Tibial nerve (tissue), 4 donors: ENCODE measurements at regions not wholly inside any gene's neighbourhood (a gene's known extent, or its start where the extent isn't known, plus 50 kb on each side); places are given as distances from the start of the nearest gene placed in this dataset.

ENCODE experiments used
- DNase-seq, 2 donors: peaks; one replicate each; pipeline ENCODE4 v3.0.0-alpha.2; 2019; ENCODE audit warnings: low spot score in 2 of 2
- H3K27ac ChIP-seq, 4 donors: fragments of 200-600 bp; sonication (generic) in 3 of 4; one replicate each; pipeline ENCODE4 v1.5.1; 2017 to 2019; ENCODE audit warnings: mild to moderate bottlenecking in 1 of 4
- H3K27me3 ChIP-seq, 2 donors: fragments of 200-600 bp; sonication (generic) in 1 of 2; one replicate each; pipeline versions ENCODE4 v1.5.1 to v1.6.0; 2017 to 2019
- H3K36me3 ChIP-seq, 3 donors: fragments of 200-600 bp; sonication (generic); one replicate each; pipeline ENCODE4 v1.5.1; 2018 to 2019
- H3K4me1 ChIP-seq, 4 donors: fragments of 200-600 bp; sonication (generic) in 3 of 4; one replicate each; pipeline ENCODE4 v1.5.1; 2017 to 2019
- H3K4me3 ChIP-seq, 4 donors: fragments of 200-600 bp; sonication (generic) in 3 of 4; one replicate each; pipeline ENCODE4 v1.5.1; 2017 to 2019; ENCODE audit warnings: mild to moderate bottlenecking in 1 of 4, moderate library complexity in 1 of 4
- H3K9me3 ChIP-seq, 4 donors: fragments of 200-600 bp; sonication (generic) in 3 of 4; one replicate each; pipeline ENCODE4 v1.5.1; 2017 to 2019
- EP300 ChIP-seq, 2 donors: sonication (generic); formaldehyde crosslinking; IDR thresholded peaks; one replicate each; pipeline ENCODE4 v1.6.1; 2017; ENCODE audit warnings: antibody characterized with exemption in 2 of 2, mild to moderate bottlenecking in 1 of 2
- POLR2A ChIP-seq, 2 donors: fragments of 450-650 bp; IDR thresholded peaks; one replicate each; pipeline ENCODE4 v1.6.1; 2017; ENCODE audit warnings: antibody characterized with exemption in 2 of 2, mild to moderate bottlenecking in 2 of 2, moderate library complexity in 2 of 2
- WGBS, 2 donors: methylation state at CpG; one replicate each; pipeline ENCODE4 v1.1.5; 2018; 5-methylcytosine and 5-hydroxymethylcytosine counted together
- TF ChIP-seq, protein P1 (sequence below), 5 experiments: fragments of 200-600 bp in 3 of 5; fragments of 450-650 bp in 2 of 5; sonication (generic) in 3 of 5; IDR thresholded peaks; one replicate each; pipeline ENCODE4 v1.5.1; 2016 to 2019; ENCODE audit warnings: antibody characterized with exemption in 5 of 5, mild to moderate bottlenecking in 3 of 5, moderate library complexity in 2 of 5

GRCh38 chr16:81158964-81159363, 62.8 kb upstream of the GCSH start:
- TF ChIP-seq, protein P1, sequence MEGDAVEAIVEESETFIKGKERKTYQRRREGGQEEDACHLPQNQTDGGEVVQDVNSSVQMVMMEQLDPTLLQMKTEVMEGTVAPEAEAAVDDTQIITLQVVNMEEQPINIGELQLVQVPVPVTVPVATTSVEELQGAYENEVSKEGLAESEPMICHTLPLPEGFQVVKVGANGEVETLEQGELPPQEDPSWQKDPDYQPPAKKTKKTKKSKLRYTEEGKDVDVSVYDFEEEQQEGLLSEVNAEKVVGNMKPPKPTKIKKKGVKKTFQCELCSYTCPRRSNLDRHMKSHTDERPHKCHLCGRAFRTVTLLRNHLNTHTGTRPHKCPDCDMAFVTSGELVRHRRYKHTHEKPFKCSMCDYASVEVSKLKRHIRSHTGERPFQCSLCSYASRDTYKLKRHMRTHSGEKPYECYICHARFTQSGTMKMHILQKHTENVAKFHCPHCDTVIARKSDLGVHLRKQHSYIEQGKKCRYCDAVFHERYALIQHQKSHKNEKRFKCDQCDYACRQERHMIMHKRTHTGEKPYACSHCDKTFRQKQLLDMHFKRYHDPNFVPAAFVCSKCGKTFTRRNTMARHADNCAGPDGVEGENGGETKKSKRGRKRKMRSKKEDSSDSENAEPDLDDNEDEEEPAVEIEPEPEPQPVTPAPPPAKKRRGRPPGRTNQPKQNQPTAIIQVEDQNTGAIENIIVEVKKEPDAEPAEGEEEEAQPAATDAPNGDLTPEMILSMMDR (IDR thresholded peaks at IDR 0.05), result no peak
- no peak for TF ChIP-seq EP300 (IDR thresholded peaks at IDR 0.05)
- no peak for TF ChIP-seq POLR2A (IDR thresholded peaks at IDR 0.05)
- Histone ChIP-seq H3K27ac (no peak overlapping the region), H3K27me3 (no peaks in the 10 kb centered on the region), H3K4me1 (no peaks in the 10 kb centered on the region), H3K36me3 (no peaks in the 10 kb centered on the region), H3K4me3 (no peak overlapping the region), H3K9me3 (peaks cover 0 to 7% (median 0%) of the 10 kb centered on the region in 4 donors)
- DNase-seq, result no peak
- WGBS, 2 donors, result 44 to 47% methylated on average over 6 of the region's 6 CpGs

DNA sequence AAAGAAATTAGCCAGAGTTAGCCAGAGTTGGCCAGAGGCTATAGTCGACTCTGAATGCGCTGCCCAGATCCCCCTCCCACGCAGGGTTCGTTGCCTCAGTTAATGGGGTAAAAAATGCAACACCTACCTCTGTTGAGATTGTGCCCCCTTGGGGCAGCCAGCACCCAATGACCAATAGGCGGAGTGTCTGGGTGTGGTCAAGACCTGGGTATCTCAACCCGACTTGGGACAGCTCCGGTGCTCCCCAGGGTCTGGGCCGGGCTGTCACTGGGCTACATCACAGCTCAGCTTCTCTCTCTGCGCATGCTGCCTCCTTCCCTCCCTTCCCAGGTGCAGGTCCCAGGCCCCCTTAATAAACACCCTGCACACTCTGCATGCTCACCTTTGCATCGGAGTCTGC, 59.6 kb upstream of the GCSH start:
- DNase-seq, result no peak
- WGBS, 2 donors, result 60 to 80% methylated on average over 10 of the region's 10 CpGs
- TF ChIP-seq, protein P1 (IDR thresholded peaks at IDR 0.05), result no peak
- no peak for TF ChIP-seq POLR2A (IDR thresholded peaks at IDR 0.05)
- no peak for TF ChIP-seq EP300 (IDR thresholded peaks at IDR 0.05)
- no peaks in the 10 kb centered on the region for H3K36me3 ChIP-seq
- no peaks in the 10 kb centered on the region for H3K27me3 ChIP-seq
- H3K27ac ChIP-seq, result no peak overlapping the region
- no peak overlapping the region for H3K4me3 ChIP-seq
- peaks cover 0 to under 1% (median 0%) of the 10 kb centered on the region in 4 donors for H3K9me3 ChIP-seq
- H3K4me1 ChIP-seq, result no peaks in the 10 kb centered on the region

DNA sequence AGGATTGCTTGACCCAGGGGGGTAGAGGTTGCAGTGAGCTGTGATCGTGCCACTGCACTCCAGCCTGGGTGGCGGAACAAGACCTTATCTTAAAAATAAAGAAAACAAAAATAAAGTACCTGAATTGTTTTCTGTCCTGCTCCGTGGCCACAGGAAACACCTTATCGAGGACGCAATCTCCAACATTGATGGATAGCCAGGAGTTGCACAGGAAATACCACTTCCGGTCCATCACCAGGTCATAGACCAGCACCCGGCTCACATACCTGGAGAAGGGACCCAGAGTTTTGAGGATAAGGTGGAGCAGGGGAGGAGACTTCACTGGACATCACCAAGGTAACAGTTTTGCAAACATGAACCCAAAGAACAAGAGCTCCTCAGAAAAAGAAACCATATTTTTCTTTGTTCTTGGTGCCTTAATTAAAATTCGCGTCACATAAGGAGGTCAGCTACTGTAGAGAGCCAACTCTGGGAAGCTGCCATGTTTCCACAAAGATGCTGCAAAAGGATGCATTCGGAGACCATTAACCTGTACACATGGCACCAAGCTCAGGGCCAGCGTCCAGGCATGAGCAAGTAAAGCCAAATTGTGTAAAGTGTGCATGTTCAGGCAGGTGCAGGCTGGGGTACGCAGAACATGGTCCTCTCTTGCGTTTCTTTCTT, 55.6 kb upstream of the GCSH start:
- H3K4me3 ChIP-seq, result no peak overlapping the region
- TF ChIP-seq, protein P1 (IDR thresholded peaks at IDR 0.05), result no peak
- TF ChIP-seq POLR2A (IDR thresholded peaks at IDR 0.05) (no peak), EP300 (IDR thresholded peaks at IDR 0.05) (no peak)
- no peak for DNase-seq
- H3K27me3 ChIP-seq, result no peaks in the 10 kb centered on the region
- 47 to 57% methylated on average over 13 of the region's 13 CpGs for WGBS, 2 donors
- H3K4me1 ChIP-seq, result no peaks in the 10 kb centered on the region
- H3K9me3 ChIP-seq, result no peaks in the 10 kb centered on the region
- no peaks in the 10 kb centered on the region for H3K36me3 ChIP-seq
- H3K27ac ChIP-seq, result no peak overlapping the region

- Histone ChIP-seq H3K36me3 (no peaks in the 10 kb centered on the region), H3K27me3 (no peaks in the 10 kb centered on the region), H3K4me1 (no peaks in the 10 kb centered on the region), H3K9me3 (no peaks in the 10 kb centered on the region), H3K27ac (no peak overlapping the region), H3K4me3 (no peak overlapping the region)
- TF ChIP-seq, protein P1 (IDR thresholded peaks at IDR 0.05), result no peak
- TF ChIP-seq POLR2A (IDR thresholded peaks at IDR 0.05) (no peak), EP300 (IDR thresholded peaks at IDR 0.05) (no peak)
- WGBS, 2 donors, result 73 to 81% methylated on average over 10 of the region's 10 CpGs
- DNase-seq, result no peak
These were observed 53.4 kb upstream of the GCSH start for GRCh38 chr16:81149614-81150013.

DNA sequence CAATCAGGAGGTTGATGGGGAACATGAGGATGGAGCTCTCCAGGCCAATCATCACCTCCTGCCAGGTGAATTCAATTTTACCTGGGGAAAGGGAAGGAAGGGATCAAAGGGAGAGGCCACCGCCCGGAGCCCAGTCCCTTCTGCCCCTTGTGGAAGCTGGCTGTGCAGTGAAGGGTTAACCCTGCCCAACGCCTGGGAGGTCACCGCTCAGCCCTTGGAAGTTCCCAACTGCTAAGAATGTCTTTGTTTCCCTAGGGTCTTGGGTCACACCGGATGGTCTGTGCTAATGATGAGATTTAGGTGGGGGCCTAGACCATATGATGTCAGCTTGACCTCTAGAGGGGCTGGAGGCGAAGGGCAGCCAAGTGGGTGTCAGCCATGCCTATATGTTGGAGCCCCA, 52.1 kb upstream of the GCSH start:
- Histone ChIP-seq H3K4me3 (no peak overlapping the region), H3K27ac (no peak overlapping the region), H3K4me1 (no peaks in the 10 kb centered on the region), H3K9me3 (no peaks in the 10 kb centered on the region), H3K27me3 (no peaks in the 10 kb centered on the region), H3K36me3 (no peaks in the 10 kb centered on the region)
- 34 to 37% methylated on average over 6 of the region's 6 CpGs for WGBS, 2 donors
- DNase-seq, result no peak
- no peak for TF ChIP-seq EP300 (IDR thresholded peaks at IDR 0.05)
- TF ChIP-seq, protein P1 (IDR thresholded peaks at IDR 0.05), result no peak
- no peak for TF ChIP-seq POLR2A (IDR thresholded peaks at IDR 0.05)
